Upper lobe of left lung (tissue), 6 donors: ENCODE measurements at regions not wholly inside any gene's neighbourhood (a gene's known extent, or its start where the extent isn't known, plus 50 kb on each side); places are given as distances from the start of the nearest gene placed in this dataset.

Experiments
- ATAC-seq, 2 donors: fragments of 200-7000 bp; cut with Tn5 transposase; one replicate each; pipeline ENCODE4 v1.9.1; 2022; ENCODE audit warnings: mild to moderate bottlenecking in 2 of 2, moderate library complexity in 2 of 2; ENCODE audit not compliant: low FRiP score in 2 of 2
- DNase-seq, 2 donors: peaks; one replicate each; pipeline ENCODE4 v3.0.0-alpha.2; 2019 to 2020
- H3K27ac ChIP-seq, 4 donors: fragments of 200-600 bp; sonication (generic); one replicate each; pipeline ENCODE4 v1.5.1; 2016 to 2019
- H3K27me3 ChIP-seq, 4 donors: fragments of 200-600 bp; sonication (generic); one replicate each; pipeline ENCODE4 v1.5.1; 2017 to 2019
- H3K36me3 ChIP-seq, 4 donors: fragments of 200-600 bp; sonication (generic); one replicate each; pipeline ENCODE4 v1.5.1; 2016 to 2019
- H3K4me1 ChIP-seq, 4 donors: fragments of 200-600 bp; sonication (generic); one replicate each; pipeline ENCODE4 v1.5.1; 2018 to 2019
- H3K4me3 ChIP-seq, 4 donors: fragments of 200-600 bp; sonication (generic); one replicate each; pipeline ENCODE4 v1.5.1; 2017 to 2019; ENCODE audit warnings: mild to moderate bottlenecking in 2 of 4, moderate library complexity in 1 of 4
- H3K9me3 ChIP-seq, 4 donors: fragments of 200-600 bp; sonication (generic); one replicate each; pipeline ENCODE4 v1.5.1; 2018 to 2019
- EP300 ChIP-seq, 4 donors: sonication (generic); formaldehyde crosslinking; IDR thresholded peaks; one replicate each; pipeline ENCODE4 v1.5.1; 2017; ENCODE audit warnings: antibody characterized with exemption in 4 of 4, control low read depth in 2 of 4
- POLR2A ChIP-seq, 4 donors: fragments of 450-650 bp; IDR thresholded peaks; one replicate each; pipeline ENCODE4 v1.5.1; 2016 to 2017; ENCODE audit warnings: antibody characterized with exemption in 4 of 4, mild to moderate bottlenecking in 2 of 4
- POLR2AphosphoS5 ChIP-seq, 2 donors: sonication (generic); formaldehyde crosslinking; IDR thresholded peaks; one replicate each; pipeline ENCODE4 v1.5.1; 2017; ENCODE audit warnings: antibody characterized with exemption in 2 of 2
- WGBS, 2 donors: methylation state at CpG; one replicate each; pipeline ENCODE4 v1.1.5; 2017 to 2018; 5-methylcytosine and 5-hydroxymethylcytosine counted together
- TF ChIP-seq, protein P1 (sequence below), 6 experiments: fragments of 450-650 bp in 4 of 6; fragments of 200-600 bp in 2 of 6; sonication (generic) in 2 of 6; IDR thresholded peaks; one replicate each; pipeline ENCODE4 v1.5.1; 2016 to 2019; ENCODE audit warnings: antibody characterized with exemption in 6 of 6
- donor health status: DM: no; HTN: no; CAD: no; lungs with moderate emphysema.
- donor health status: DM: no; HTN: yes; CAD: no; lungs with severe emphysema.

DNA sequence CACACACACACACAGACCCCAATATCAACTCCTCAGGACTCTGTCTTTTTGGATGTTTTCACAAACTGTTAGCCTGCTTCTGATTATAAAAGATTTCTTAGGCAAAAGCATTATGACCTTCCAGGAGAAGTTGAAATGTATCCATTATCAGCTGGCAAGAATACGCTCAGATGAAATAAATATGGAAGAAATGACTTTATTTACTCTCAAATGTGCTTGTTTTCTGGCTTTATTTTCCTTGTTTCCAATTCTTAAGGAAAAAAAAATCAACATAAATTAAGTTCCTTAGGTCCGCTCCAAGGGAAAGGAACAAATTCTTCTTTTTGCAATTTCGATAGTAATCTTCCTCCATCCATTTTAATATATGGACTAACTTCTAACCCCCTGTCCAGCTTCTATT is 175.6 kb upstream of the HCCS start:
- ATAC-seq (no peak), DNase-seq (no peak)
- Histone ChIP-seq H3K27me3 (no peaks in the 10 kb centered on the region), H3K27ac (no peak overlapping the region), H3K4me3 (no peak overlapping the region), H3K4me1 (no peaks in the 10 kb centered on the region), H3K9me3 (no peaks in the 10 kb centered on the region), H3K36me3 (no peaks in the 10 kb centered on the region)
- 80 to 87% methylated on average over 3 of the region's 3 CpGs for WGBS, 2 donors
- no peak for TF ChIP-seq POLR2A (IDR thresholded peaks at IDR 0.05)
- no peak for TF ChIP-seq POLR2AphosphoS5 (IDR thresholded peaks at IDR 0.05)
- TF ChIP-seq, protein P1, sequence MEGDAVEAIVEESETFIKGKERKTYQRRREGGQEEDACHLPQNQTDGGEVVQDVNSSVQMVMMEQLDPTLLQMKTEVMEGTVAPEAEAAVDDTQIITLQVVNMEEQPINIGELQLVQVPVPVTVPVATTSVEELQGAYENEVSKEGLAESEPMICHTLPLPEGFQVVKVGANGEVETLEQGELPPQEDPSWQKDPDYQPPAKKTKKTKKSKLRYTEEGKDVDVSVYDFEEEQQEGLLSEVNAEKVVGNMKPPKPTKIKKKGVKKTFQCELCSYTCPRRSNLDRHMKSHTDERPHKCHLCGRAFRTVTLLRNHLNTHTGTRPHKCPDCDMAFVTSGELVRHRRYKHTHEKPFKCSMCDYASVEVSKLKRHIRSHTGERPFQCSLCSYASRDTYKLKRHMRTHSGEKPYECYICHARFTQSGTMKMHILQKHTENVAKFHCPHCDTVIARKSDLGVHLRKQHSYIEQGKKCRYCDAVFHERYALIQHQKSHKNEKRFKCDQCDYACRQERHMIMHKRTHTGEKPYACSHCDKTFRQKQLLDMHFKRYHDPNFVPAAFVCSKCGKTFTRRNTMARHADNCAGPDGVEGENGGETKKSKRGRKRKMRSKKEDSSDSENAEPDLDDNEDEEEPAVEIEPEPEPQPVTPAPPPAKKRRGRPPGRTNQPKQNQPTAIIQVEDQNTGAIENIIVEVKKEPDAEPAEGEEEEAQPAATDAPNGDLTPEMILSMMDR (IDR thresholded peaks at IDR 0.05) = no peak
- no peak for TF ChIP-seq EP300 (IDR thresholded peaks at IDR 0.05)

- no peaks in the 10 kb centered on the region for H3K9me3 ChIP-seq
- no peaks in the 10 kb centered on the region for H3K27me3 ChIP-seq
- no peak overlapping the region for H3K27ac ChIP-seq
- no peaks in the 10 kb centered on the region for H3K36me3 ChIP-seq
- ATAC-seq = no peak
- no peak for TF ChIP-seq POLR2A (IDR thresholded peaks at IDR 0.05)
- TF ChIP-seq, protein P1 (IDR thresholded peaks at IDR 0.05) = no peak
- no peak for TF ChIP-seq POLR2AphosphoS5 (IDR thresholded peaks at IDR 0.05)
- DNase-seq = no peak
- H3K4me1 ChIP-seq = no peaks in the 10 kb centered on the region
- no peak overlapping the region for H3K4me3 ChIP-seq
These were observed 174.2 kb upstream of the HCCS start for GRCh38 chrX:10936976-10937375.

GRCh38 chrX:10938365-10938923 is 172.7 kb upstream of the HCCS start:
- TF ChIP-seq POLR2A (IDR thresholded peaks at IDR 0.05) (no peak), EP300 (IDR thresholded peaks at IDR 0.05) (no peak), POLR2AphosphoS5 (IDR thresholded peaks at IDR 0.05) (no peak)
- TF ChIP-seq, protein P1 (IDR thresholded peaks at IDR 0.05) = no peak
- no peaks in the 10 kb centered on the region for H3K9me3 ChIP-seq
- H3K4me1 ChIP-seq = no peaks in the 10 kb centered on the region
- DNase-seq (no peak), ATAC-seq (no peak)
- no peaks in the 10 kb centered on the region for H3K27me3 ChIP-seq
- H3K4me3 ChIP-seq = no peak overlapping the region
- 66 to 68% methylated on average over 6 of the region's 6 CpGs for WGBS, 2 donors
- no peak overlapping the region for H3K27ac ChIP-seq
- no peaks in the 10 kb centered on the region for H3K36me3 ChIP-seq

DNA sequence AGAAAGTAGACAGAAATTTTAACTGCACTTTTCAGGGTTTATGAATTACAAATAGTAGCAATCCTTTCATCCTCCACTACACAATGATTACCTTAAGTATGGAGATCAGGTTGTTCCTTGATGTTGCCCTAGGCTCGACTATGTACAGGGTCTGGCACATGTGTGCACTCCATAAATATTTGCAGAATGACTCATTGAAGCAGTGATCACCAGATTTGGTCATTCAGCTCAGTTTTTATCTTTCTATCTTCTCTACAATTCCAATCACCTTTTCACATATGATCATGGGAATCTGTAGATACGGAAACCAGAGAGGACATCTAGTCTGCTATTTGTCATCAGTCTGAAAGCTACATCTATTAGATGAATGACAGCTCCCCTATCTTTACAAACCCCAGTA is 171.7 kb upstream of the HCCS start:
- TF ChIP-seq POLR2AphosphoS5 (IDR thresholded peaks at IDR 0.05) (no peak), POLR2A (IDR thresholded peaks at IDR 0.05) (no peak), EP300 (IDR thresholded peaks at IDR 0.05) (no peak)
- TF ChIP-seq, protein P1 (IDR thresholded peaks at IDR 0.05) = no peak
- Histone ChIP-seq H3K4me1 (no peaks in the 10 kb centered on the region), H3K27ac (no peak overlapping the region), H3K36me3 (no peaks in the 10 kb centered on the region), H3K9me3 (no peaks in the 10 kb centered on the region), H3K27me3 (no peaks in the 10 kb centered on the region), H3K4me3 (no peak overlapping the region)
- DNase-seq (no peak), ATAC-seq (no peak)
- WGBS, 2 donors = 58 to 82% methylated on average over 2 of the region's 2 CpGs

- no peak overlapping the region for H3K27ac ChIP-seq
- no peaks in the 10 kb centered on the region for H3K27me3 ChIP-seq
- 57 to 72% methylated on average over 5 to 8 of the region's 8 CpGs for WGBS, 2 donors
- H3K36me3 ChIP-seq = no peaks in the 10 kb centered on the region
- no peaks in the 10 kb centered on the region for H3K4me1 ChIP-seq
- DNase-seq (peak in 1 of 2 donors; percentile 4), ATAC-seq (no peak)
- H3K4me3 ChIP-seq = no peak overlapping the region
- no peaks in the 10 kb centered on the region for H3K9me3 ChIP-seq
- TF ChIP-seq POLR2A (IDR thresholded peaks at IDR 0.05) (no peak), EP300 (IDR thresholded peaks at IDR 0.05) (no peak), POLR2AphosphoS5 (IDR thresholded peaks at IDR 0.05) (no peak)
- TF ChIP-seq, protein P1 (IDR thresholded peaks at IDR 0.05) = no peak
These were observed 166.8 kb upstream of the HCCS start for GRCh38 chrX:10944136-10944885.
